ENCODE measurements at regions not wholly inside any gene's neighbourhood (a gene's known extent, or its start where the extent isn't known, plus 50 kb on each side); places are given as distances from the start of the nearest gene placed in this dataset.
A peak's percentile ranks its signal among the peaks of the same experiment; 100 is the strongest.
"Not testable (repeated sequence)": the region's sequence is repeated elsewhere in the genome, so short reads cannot be mapped to it uniquely, and the experiment has no call there.

GRCh38 chr20:53792946-53793536 is 199.4 kb upstream of the ZNF217 start:
- Histone ChIP-seq H3K9me3 (ENCODE audit: control insufficient read depth in 2 of 3, low read length in 3 of 3) (no peaks in the 10 kb centered on the region), H3K27ac (ENCODE audit: low read depth, low read length) (no peak overlapping the region), H3K27me3 (ENCODE audit: control insufficient read depth in 2 of 2, insufficient read depth in 2 of 2, low read length in 2 of 2) (no peaks in the 10 kb centered on the region), H3K4me1 (ENCODE audit: control insufficient read depth in 2 of 2, insufficient read depth in 2 of 2, low read length in 2 of 2) (no peaks in the 10 kb centered on the region), H3K36me3 (ENCODE audit: control insufficient read depth in 2 of 3, insufficient read depth in 3 of 3, low read length in 3 of 3) (no peaks in the 10 kb centered on the region), H3K4me3 (ENCODE audit: low read length) (no peak overlapping the region)
- peaks cover 0 to 2% (median 0%) of the 10 kb centered on the region in 5 donors for H3K36me3 Mint-ChIP-seq
- no peak for DNase-seq
- H3K9me3 Mint-ChIP-seq, result peaks cover 0 to 3% (median 0%) of the 10 kb centered on the region in 11 donors
- no peak for ATAC-seq
- intact Hi-C loops (cut with micrococcal nuclease), result no loop called here
- H3K27me3 Mint-ChIP-seq, result no peaks in the 10 kb centered on the region
- ChIA-PET CTCF (interaction anchor here (1.6 kb wide), 1 partner anchor 215 kb away, joined by 3 read pairs; no protein-coding TSS in a partner anchor), POLR2A (interaction anchor here (1.5 kb wide), 1 partner anchor 47 kb away, joined by 4 read pairs; no protein-coding TSS in a partner anchor)
- H3K4me3 Mint-ChIP-seq, result no peak overlapping the region
- H3K27ac Mint-ChIP-seq, result no peak overlapping the region
- peaks cover 0 to 4% (median 0%) of the 10 kb centered on the region in 7 donors for H3K4me1 Mint-ChIP-seq

- POLR2A ChIA-PET, result no interaction called here
- H3K27ac Mint-ChIP-seq, result no peak overlapping the region
- Histone ChIP-seq H3K9me3 (ENCODE audit: control insufficient read depth in 2 of 3, low read length in 3 of 3) (no peaks in the 10 kb centered on the region), H3K4me1 (ENCODE audit: control insufficient read depth in 2 of 2, insufficient read depth in 2 of 2, low read length in 2 of 2) (no peaks in the 10 kb centered on the region), H3K36me3 (ENCODE audit: control insufficient read depth in 2 of 3, insufficient read depth in 3 of 3, low read length in 3 of 3) (no peaks in the 10 kb centered on the region), H3K27me3 (ENCODE audit: control insufficient read depth in 2 of 2, insufficient read depth in 2 of 2, low read length in 2 of 2) (no peaks in the 10 kb centered on the region), H3K4me3 (ENCODE audit: low read length) (no peak overlapping the region), H3K27ac (ENCODE audit: low read depth, low read length) (no peak overlapping the region)
- CTCF ChIA-PET, result no interaction called here
- peaks cover 0 to 3% (median 0%) of the 10 kb centered on the region in 11 donors for H3K9me3 Mint-ChIP-seq
- DNase-seq, result no peak
- H3K27me3 Mint-ChIP-seq, result no peaks in the 10 kb centered on the region
- ATAC-seq, result no peak
- intact Hi-C loops (cut with micrococcal nuclease), result no loop called here
- H3K4me3 Mint-ChIP-seq, result no peak overlapping the region
- peaks cover 2 to 21% (median 16%) of the 10 kb centered on the region in 7 donors for H3K4me1 Mint-ChIP-seq
- no peaks in the 10 kb centered on the region for H3K36me3 Mint-ChIP-seq
These were observed 196.5 kb upstream of the ZNF217 start for GRCh38 chr20:53789989-53790675.

GRCh38 chr20:53788253-53789022 is 194.8 kb upstream of the ZNF217 start:
- Histone ChIP-seq H3K4me1 (ENCODE audit: control insufficient read depth in 2 of 2, insufficient read depth in 2 of 2, low read length in 2 of 2) (no peaks in the 10 kb centered on the region), H3K4me3 (ENCODE audit: low read length) (no peak overlapping the region), H3K27ac (ENCODE audit: low read depth, low read length) (no peak overlapping the region), H3K36me3 (ENCODE audit: control insufficient read depth in 2 of 3, insufficient read depth in 3 of 3, low read length in 3 of 3) (no peaks in the 10 kb centered on the region), H3K27me3 (ENCODE audit: control insufficient read depth in 2 of 2, insufficient read depth in 2 of 2, low read length in 2 of 2) (no peaks in the 10 kb centered on the region), H3K9me3 (ENCODE audit: control insufficient read depth in 2 of 3, low read length in 3 of 3) (no peaks in the 10 kb centered on the region)
- peaks cover 0 to 3% (median 0%) of the 10 kb centered on the region in 11 donors for H3K9me3 Mint-ChIP-seq
- H3K27me3 Mint-ChIP-seq, result no peaks in the 10 kb centered on the region
- H3K4me3 Mint-ChIP-seq, result no peak overlapping the region
- no peaks in the 10 kb centered on the region for H3K36me3 Mint-ChIP-seq
- ChIA-PET CTCF (no interaction called here), POLR2A (interaction anchor here (0.6 kb wide), 2 partner anchors 15 to 72 kb away, joined by 3 to 6 read pairs; no protein-coding TSS in a partner anchor)
- intact Hi-C loops (cut with micrococcal nuclease), result no loop called here
- ATAC-seq (no peak), DNase-seq (no peak)
- H3K4me1 Mint-ChIP-seq, result peaks cover 2 to 22% (median 16%) of the 10 kb centered on the region in 7 donors
- H3K27ac Mint-ChIP-seq, result peak overlapping the region in 4 of 9 donors; percentile 22 to 65 (median 55)

- ATAC-seq, H3K36me3 Mint-ChIP-seq: not testable (repeated sequence)
- CTCF ChIA-PET, result interaction anchor here (1.0 kb wide), 1 partner anchor 209 kb away, joined by 3 read pairs; no protein-coding TSS in a partner anchor
These were observed 193.9 kb upstream of the ZNF217 start for GRCh38 chr20:53787491-53787931.

GRCh38 chr20:53786445-53787267 is 193.0 kb upstream of the ZNF217 start:
- H3K36me3 Mint-ChIP-seq, result no peaks in the 10 kb centered on the region
- H3K27ac Mint-ChIP-seq, result no peak overlapping the region
- H3K27me3 ChIP-seq (ENCODE audit: control insufficient read depth in 2 of 2, insufficient read depth in 2 of 2, low read length in 2 of 2), result no peaks in the 10 kb centered on the region
- DNase-seq (no peak), ATAC-seq (no peak)
- POLR2A ChIA-PET, result interaction anchor here (0.6 to 1.0 kb wide), 4 partner anchors 31 to 143 kb away, joined by 3 to 4 read pairs (median 4); no protein-coding TSS in a partner anchor
- H3K4me3 ChIP-seq (ENCODE audit: low read length), result no peak overlapping the region
- H3K4me1 ChIP-seq (ENCODE audit: control insufficient read depth in 2 of 2, insufficient read depth in 2 of 2, low read length in 2 of 2), result no peaks in the 10 kb centered on the region
- CTCF ChIA-PET, result interaction anchor here (1.0 kb wide), 1 partner anchor 208 kb away, joined by 3 read pairs; no protein-coding TSS in a partner anchor
- no peak overlapping the region for H3K27ac ChIP-seq (ENCODE audit: low read depth, low read length)
- no peaks in the 10 kb centered on the region for H3K27me3 Mint-ChIP-seq
- H3K9me3 ChIP-seq (ENCODE audit: control insufficient read depth in 2 of 3, low read length in 3 of 3), result no peaks in the 10 kb centered on the region
- H3K36me3 ChIP-seq (ENCODE audit: control insufficient read depth in 2 of 3, insufficient read depth in 3 of 3, low read length in 3 of 3), result no peaks in the 10 kb centered on the region
- no peak overlapping the region for H3K4me3 Mint-ChIP-seq
- H3K9me3 Mint-ChIP-seq, result peaks cover 0 to 3% (median 0%) of the 10 kb centered on the region in 11 donors
- peaks cover 2 to 22% (median 12%) of the 10 kb centered on the region in 7 donors for H3K4me1 Mint-ChIP-seq
- intact Hi-C loops (cut with micrococcal nuclease), result no loop called here

More at GRCh38 chr20:53787491-53787931, 193.9 kb upstream of the ZNF217 start:
- DNase-seq; H3K27ac Mint-ChIP-seq; H3K27me3 ChIP-seq (ENCODE audit: control insufficient read depth in 2 of 2, insufficient read depth in 2 of 2, low read length in 2 of 2); H3K4me3 ChIP-seq (ENCODE audit: low read length); H3K4me1 ChIP-seq (ENCODE audit: control insufficient read depth in 2 of 2, insufficient read depth in 2 of 2, low read length in 2 of 2); H3K4me3 Mint-ChIP-seq; H3K27me3 Mint-ChIP-seq; H3K27ac ChIP-seq (ENCODE audit: low read depth, low read length); intact Hi-C loops (cut with micrococcal nuclease); H3K36me3 ChIP-seq (ENCODE audit: control insufficient read depth in 2 of 3, insufficient read depth in 3 of 3, low read length in 3 of 3); H3K9me3 ChIP-seq (ENCODE audit: control insufficient read depth in 2 of 3, low read length in 3 of 3); H3K9me3 Mint-ChIP-seq: not testable (repeated sequence)
- peaks cover 2 to 22% (median 12%) of the 10 kb centered on the region in 7 donors for H3K4me1 Mint-ChIP-seq
- POLR2A ChIA-PET, result interaction anchor here (0.6 to 1.0 kb wide), 5 partner anchors 13 to 144 kb away, joined by 3 to 6 read pairs (median 4); no protein-coding TSS in a partner anchor

GRCh38 chr20:53786071-53786444 is 192.4 kb upstream of the ZNF217 start:
- POLR2A ChIA-PET, result interaction anchor here (0.6 to 0.8 kb wide), 2 partner anchors 17 to 24 kb away, joined by 3 to 7 read pairs; no protein-coding TSS in a partner anchor
- Mint-ChIP-seq H3K4me1 (peaks cover 2 to 22% (median 12%) of the 10 kb centered on the region in 7 donors), H3K36me3 (no peaks in the 10 kb centered on the region), H3K27me3 (no peaks in the 10 kb centered on the region), H3K4me3 (no peak overlapping the region), H3K9me3 (peaks cover 0 to 3% (median 0%) of the 10 kb centered on the region in 11 donors), H3K27ac (peak overlapping the region in 1 of 9 donors; percentile 8)
- H3K4me3 ChIP-seq (ENCODE audit: low read length), result no peak overlapping the region
- CTCF ChIA-PET, result interaction anchor here (0.6 kb wide), 1 partner anchor 21 kb away, joined by 3 read pairs; no protein-coding TSS in a partner anchor
- ATAC-seq, result no peak
- intact Hi-C loops (cut with micrococcal nuclease), result no loop called here
- no peak overlapping the region for H3K27ac ChIP-seq (ENCODE audit: low read depth, low read length)
- no peaks in the 10 kb centered on the region for H3K4me1 ChIP-seq (ENCODE audit: control insufficient read depth in 2 of 2, insufficient read depth in 2 of 2, low read length in 2 of 2)
- H3K36me3 ChIP-seq (ENCODE audit: control insufficient read depth in 2 of 3, insufficient read depth in 3 of 3, low read length in 3 of 3), result no peaks in the 10 kb centered on the region
- H3K27me3 ChIP-seq (ENCODE audit: control insufficient read depth in 2 of 2, insufficient read depth in 2 of 2, low read length in 2 of 2), result no peaks in the 10 kb centered on the region
- no peaks in the 10 kb centered on the region for H3K9me3 ChIP-seq (ENCODE audit: control insufficient read depth in 2 of 3, low read length in 3 of 3)
- DNase-seq, result no peak
